ENCODE measurements at regions not wholly inside any gene's neighbourhood (a gene's known extent, or its start where the extent isn't known, plus 50 kb on each side); places are given as distances from the start of the nearest gene placed in this dataset.

DNA sequence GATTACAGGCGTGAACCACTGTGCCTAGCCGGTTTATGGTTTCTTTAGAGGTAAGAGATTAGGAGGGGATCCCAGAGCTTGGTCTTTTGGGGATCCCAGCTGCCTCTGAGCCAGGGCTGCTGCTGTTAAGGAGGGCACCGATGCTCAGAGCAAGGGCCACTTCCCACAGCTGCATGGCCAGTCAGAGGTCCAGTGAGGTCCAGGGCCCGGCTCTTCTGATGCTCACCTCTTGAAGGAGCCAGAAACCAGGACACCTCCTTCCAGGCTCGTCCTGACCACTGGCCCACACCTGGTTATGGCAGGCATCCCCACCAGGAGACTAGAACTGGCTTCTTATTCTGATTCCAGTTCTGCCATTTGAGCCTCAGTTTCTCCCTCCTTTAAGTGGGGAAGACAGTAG lies 149.0 kb downstream of the TEX29 start:
- in situ Hi-C loops (cut with HindIII; ENCODE audit: low pct_ligation_motif_present, low pct_unique_long_range_greater_than_20kb, low sequenced_read_pairs) = no loop called here

DNA sequence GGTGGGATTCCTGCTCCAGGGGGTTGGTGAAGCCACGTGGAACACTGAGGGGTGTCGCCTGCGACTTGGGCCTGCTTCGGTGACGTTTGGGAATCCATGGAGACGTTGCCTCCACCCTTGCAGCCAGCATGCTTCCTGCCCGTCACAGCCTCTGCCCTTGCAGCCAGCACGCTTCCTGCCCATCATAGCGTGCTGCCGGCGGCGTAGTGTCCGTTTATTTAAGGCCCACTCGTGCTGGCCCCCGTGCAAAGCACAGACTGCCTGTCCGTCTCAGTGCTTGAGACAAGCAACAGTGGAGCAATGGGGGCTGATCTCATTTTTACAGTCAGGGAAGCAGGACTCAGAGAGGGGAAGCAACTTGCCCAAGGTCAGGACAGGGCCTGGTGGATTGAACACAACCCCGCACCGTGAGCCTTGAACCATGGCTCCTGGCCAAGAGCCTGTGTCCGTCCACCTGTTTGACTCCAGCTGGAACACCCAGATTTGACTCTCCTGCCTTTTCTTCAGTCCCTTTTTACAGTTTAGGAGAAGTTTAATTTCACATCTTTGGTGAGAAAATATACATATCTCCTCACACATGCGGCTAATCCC lies 149.6 kb downstream of the TEX29 start:
- in situ Hi-C loops (cut with HindIII; ENCODE audit: low pct_ligation_motif_present, low pct_unique_long_range_greater_than_20kb, low sequenced_read_pairs) = no loop called here
- no peak for DNase-seq

More for the DNA sequence above, 149.0 kb downstream of the TEX29 start:
- DNase-seq = no peak

DNA sequence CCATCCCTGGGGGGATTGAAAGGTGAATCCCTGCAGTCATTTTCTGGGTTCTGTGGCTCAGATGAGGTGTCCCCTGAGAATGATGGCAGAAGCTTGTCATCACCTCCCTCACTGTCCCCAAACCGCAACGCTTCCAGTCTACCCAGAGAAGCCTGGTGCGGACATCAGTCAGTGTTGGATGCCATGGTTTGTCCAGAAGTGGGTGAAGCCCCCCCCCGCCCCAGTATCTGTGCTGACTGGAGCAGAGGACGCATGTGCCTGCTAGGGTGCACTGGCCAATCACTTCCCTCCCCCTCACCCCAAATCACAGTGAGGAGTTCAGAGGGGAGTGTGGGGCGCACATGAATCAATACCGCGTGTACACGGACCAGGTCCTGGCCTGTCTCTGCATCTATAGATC lies 150.5 kb downstream of the TEX29 start:
- DNase-seq = no peak
- in situ Hi-C loops (cut with HindIII; ENCODE audit: low pct_ligation_motif_present, low pct_unique_long_range_greater_than_20kb, low sequenced_read_pairs) = no loop called here

DNA sequence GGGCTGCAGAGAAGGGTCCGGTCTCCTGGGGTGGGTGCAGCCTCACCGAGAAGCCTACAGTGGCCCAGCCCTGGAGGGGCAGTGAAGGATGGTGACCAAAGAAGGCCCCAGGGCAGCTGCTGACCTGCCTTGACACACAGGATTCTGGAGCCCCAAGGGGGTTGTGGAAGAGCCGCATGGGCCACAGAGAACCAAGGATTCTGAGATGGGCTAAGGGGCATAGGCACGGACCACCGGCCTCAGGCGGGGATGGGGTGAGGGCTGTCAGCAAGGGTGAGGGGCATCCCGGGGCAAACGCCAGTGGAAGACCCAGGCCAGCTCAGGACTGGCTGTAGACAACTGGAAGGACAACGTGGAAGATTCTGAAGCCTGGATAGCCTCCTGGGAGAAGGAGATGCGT lies 151.6 kb downstream of the TEX29 start:
- in situ Hi-C loops (cut with HindIII; ENCODE audit: low pct_ligation_motif_present, low pct_unique_long_range_greater_than_20kb, low sequenced_read_pairs) = no loop called here
- DNase-seq = no peak

DNA sequence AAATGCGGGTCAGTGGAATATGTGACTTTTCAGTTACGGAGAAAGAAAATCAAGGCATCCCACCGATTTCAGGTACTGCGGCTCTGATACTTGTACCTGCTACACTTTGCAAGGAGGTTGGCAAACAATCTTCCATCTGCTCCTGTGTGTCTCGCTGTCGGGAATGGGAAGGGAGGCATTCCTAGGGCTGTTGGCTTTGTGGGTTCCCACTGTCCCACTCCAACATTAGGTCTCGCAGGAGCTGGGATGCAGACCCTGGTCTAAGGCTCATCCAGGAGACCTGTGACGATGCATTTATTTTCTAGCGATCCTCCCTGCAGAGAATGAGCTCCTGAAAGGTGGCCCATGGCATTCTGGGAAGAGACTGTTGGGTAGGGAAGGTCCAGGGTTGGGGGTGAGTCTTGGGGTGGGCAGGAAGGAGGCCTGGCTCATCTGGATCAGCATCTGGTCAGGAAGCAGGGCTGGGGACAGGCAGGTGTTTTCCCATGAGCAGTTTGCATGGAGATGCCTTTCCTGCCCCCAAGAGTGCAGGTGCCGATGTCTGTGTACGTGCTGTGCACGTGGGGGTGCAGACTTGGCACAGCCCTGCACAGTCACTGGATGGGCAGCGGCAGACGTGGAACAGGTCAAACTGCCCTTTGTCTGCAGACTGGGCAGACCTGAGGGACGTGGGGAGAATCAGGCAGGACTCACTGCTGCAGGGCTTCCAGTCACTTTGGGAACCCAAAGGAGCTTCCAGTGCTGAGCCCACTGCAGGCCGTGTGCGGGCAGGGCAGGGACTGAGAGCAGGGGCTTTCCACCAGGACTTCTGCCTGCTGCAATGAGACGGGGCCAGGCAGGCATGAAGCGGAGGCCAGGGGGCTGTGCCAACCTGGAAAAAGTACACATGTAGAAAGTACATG lies 152.4 kb downstream of the TEX29 start:
- no peak for DNase-seq
- in situ Hi-C loops (cut with HindIII; ENCODE audit: low pct_ligation_motif_present, low pct_unique_long_range_greater_than_20kb, low sequenced_read_pairs) = no loop called here

DNA sequence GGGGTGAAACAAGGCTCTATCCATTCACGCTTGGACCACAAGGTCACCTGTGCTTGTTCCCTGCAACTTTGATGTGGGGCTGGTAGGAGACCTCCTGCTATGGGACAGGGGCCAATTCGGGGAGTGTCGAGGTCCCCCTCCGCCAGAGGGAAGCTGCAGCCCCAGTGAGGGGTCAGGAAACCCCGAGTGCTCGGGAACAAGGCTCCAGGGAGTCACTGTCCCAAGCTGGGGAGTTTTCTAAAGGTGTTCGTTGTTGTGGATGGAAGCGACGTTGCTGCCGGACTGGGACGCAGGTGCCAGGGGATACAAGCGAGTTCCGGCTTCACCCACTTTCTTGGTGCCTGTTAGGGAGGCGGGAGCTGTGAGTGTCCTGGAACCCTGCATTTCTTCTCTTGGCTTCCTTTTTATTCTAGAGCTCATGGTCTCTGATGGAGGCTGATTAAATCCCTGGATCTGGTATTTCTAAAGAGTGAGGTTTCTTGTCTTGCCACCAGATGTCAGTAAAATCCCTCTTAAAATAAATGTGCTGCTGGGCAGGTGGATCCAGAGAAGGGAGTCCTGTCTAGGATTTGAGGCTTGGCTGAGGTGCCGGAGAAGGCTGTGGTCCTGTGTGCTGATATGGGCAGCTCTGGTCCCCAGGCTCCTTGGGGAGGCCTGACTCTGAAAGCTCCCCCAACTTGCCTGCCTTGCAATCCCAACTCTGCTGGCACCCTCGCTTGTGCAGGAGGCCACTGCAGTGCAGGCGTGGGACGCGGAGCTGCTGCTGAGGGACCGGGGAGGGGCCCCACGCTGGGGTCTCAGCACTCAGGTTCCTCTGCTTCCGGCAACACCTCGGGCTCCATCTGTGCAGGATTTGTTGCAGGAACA lies 153.9 kb downstream of the TEX29 start:
- in situ Hi-C loops (cut with HindIII; ENCODE audit: low pct_ligation_motif_present, low pct_unique_long_range_greater_than_20kb, low sequenced_read_pairs) = no loop called here
- DNase-seq = peak; percentile 47

DNA sequence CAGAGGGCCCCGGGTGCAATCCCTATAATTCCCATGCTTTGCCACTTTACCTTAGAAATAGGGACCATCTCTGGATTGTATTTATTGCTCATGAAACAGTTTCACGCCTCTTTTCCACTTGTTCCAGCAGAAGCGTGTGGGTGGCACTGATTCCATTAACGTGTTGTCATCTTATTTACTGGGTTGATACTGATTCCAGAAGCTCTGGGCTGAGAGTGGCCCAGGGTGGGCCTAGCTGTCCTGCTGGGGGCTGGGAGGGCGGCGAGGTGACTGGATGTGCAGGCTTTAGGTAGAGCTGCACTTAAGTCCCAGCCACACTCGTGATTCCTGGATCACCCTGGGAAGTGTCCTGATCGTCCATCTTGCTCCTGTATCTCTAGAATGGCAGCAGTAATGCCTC lies 155.0 kb downstream of the TEX29 start:
- DNase-seq = no peak
- in situ Hi-C loops (cut with HindIII; ENCODE audit: low pct_ligation_motif_present, low pct_unique_long_range_greater_than_20kb, low sequenced_read_pairs) = no loop called here

DNA sequence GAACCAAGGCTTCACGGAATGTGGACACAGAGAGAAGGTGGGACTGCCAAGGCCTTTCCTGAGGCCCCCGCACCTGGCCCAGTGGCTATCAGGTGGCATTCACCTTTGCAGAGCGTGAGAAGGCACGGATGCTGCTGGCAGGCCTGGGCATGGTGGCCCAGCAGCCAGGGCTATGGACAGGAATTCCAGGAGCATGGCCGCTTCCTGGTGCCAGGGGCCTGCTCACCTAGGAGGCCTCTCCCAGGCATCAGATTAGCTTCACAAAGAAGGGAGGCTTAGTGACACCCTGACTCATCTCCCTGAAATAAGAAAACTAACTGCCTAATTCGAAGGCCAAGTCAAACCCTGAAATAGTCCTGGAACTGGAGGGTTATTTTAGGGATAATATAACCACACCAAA lies 155.8 kb downstream of the TEX29 start:
- no peak for DNase-seq
- in situ Hi-C loops (cut with HindIII; ENCODE audit: low pct_ligation_motif_present, low pct_unique_long_range_greater_than_20kb, low sequenced_read_pairs) = no loop called here

DNA sequence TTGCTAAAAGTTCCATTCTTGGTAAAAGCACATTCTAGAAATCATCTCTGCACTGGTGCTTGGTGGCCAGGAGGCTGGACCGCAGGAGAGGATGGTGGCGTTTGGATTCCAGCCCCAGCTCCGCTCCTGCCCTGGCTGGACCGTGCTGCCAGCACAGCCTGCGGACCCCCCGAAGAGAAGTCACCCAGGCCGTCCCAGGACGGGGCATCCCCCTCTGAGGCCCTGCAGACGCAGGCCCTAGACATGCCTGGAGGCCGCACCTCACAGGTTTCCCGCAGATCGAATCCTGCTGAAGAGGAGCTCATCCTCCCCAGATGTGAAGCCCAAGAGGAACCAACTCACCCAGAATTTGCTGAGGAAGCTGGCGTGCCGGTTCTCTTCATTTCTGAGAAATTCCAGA lies 159.0 kb downstream of the TEX29 start:
- no peak for DNase-seq
- in situ Hi-C loops (cut with HindIII; ENCODE audit: low pct_ligation_motif_present, low pct_unique_long_range_greater_than_20kb, low sequenced_read_pairs) = no loop called here

DNA sequence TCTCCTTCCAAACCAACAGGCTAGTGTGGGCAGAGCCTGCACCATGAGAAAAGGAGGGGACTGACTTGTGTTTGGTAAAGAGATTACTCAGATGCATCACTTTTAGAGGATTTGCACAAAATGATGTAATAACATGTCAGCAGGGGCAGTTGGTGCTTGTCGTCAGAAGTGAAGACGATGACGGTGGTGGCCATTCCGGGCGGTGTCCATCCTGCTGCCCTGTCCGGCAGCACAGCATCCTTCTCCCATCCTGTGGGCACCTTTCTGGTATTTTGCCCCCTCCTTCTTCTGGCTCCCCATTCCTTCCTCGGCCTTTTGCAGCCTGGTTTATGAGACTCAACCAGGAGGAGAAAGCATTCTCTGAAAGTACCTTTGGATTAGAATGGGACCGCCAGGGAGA lies 160.1 kb downstream of the TEX29 start:
- no peak for DNase-seq
- in situ Hi-C loops (cut with HindIII; ENCODE audit: low pct_ligation_motif_present, low pct_unique_long_range_greater_than_20kb, low sequenced_read_pairs) = no loop called here

DNA sequence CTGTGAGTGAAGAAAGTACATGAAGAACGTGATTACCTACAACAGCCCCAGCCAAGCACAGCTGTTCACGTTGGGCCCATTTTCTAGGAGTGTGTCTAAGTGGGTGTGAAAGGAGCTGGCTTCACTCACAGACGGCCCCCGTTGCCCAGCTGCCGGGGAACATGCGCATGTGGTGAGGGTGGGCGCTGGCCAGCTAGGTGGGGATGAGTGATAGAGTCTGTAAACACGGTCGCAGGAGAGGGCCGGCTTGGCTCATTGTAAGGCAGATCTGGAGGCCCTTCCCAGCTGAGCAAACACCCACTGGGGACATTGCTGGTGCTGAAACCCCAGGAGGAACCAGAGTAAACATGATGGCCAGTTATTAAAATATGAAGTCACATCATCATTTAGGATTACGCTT lies 160.5 kb downstream of the TEX29 start:
- in situ Hi-C loops (cut with HindIII; ENCODE audit: low pct_ligation_motif_present, low pct_unique_long_range_greater_than_20kb, low sequenced_read_pairs) = no loop called here
- DNase-seq = no peak

DNA sequence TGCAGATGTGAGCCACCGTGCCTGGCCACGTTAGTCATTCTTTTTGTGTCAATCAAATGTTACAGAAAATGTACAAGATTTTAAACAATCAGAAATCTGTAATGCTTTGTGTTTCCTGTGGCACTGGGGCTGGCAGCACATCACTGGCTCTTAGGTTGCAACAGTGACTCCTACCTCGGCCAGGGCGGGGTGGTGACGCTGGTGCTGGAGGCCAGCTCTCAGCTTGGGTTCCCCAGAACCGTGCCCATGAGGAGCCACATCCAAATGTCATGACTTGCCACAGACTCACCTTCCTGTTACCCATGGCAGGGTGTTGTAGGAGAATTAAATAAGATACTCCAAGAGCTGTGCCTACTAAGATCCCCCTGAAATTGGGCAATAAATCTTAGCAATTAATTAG lies 161.7 kb downstream of the TEX29 start:
- in situ Hi-C loops (cut with HindIII; ENCODE audit: low pct_ligation_motif_present, low pct_unique_long_range_greater_than_20kb, low sequenced_read_pairs) = no loop called here
- DNase-seq = no peak

DNA sequence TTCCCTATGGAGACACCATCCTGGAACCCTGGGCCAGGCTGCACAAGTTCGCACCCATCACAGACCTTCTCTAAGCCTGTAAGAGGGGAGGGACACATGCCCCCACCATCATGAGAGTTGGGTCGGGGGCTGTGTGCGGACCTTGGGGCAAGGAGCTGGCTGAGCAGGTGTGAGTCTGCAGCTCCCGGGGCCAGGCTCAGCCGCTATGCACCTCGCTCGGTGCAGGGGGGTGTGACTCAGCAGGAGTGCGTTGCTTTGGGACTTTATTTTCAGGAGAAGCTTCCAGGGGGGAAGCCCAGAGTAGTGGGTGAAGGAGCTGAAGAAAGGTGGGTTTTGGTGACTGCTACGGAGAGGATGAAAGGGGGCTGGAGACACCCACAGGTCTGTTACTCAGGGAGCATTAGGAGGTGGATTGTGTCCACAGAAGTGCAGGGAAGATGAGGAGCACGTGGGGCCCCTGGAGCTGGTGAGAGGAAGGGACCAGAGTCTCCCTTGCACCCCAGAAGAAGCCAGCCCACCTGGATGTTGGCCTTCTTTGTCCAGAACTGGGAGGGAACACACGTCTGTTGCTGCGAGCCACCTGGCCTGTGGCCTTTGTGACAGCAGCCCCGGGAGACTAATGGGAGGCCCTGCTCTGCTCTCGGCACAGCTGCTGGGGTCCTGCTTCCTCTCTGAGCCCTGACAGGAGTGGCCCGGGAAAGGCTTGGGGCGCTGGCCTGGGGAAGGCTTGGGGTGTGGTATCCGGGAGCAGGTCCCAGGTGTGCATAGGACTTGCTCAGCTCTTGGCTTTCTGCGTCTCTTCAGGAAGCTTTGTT lies 162.6 kb downstream of the TEX29 start:
- in situ Hi-C loops (cut with HindIII; ENCODE audit: low pct_ligation_motif_present, low pct_unique_long_range_greater_than_20kb, low sequenced_read_pairs) = no loop called here
- no peak for DNase-seq

DNA sequence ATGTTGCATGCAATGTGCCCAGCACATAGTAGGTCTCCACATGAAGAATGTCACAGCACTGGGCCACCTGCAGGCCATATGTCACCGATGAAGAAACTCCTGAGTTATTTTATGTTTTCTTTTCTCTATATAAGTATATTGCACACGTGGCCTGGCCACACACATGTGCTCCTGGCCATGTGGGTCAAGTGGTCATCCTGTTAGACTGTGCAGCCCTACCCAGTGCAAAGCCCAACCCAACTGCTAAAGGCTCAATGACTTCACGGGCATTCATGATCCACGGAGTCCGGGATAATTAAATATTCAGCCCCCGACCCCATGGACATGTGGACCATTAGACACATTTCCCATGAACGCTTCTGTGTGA lies 163.2 kb downstream of the TEX29 start:
- no peak for DNase-seq
- in situ Hi-C loops (cut with HindIII; ENCODE audit: low pct_ligation_motif_present, low pct_unique_long_range_greater_than_20kb, low sequenced_read_pairs) = no loop called here

DNA sequence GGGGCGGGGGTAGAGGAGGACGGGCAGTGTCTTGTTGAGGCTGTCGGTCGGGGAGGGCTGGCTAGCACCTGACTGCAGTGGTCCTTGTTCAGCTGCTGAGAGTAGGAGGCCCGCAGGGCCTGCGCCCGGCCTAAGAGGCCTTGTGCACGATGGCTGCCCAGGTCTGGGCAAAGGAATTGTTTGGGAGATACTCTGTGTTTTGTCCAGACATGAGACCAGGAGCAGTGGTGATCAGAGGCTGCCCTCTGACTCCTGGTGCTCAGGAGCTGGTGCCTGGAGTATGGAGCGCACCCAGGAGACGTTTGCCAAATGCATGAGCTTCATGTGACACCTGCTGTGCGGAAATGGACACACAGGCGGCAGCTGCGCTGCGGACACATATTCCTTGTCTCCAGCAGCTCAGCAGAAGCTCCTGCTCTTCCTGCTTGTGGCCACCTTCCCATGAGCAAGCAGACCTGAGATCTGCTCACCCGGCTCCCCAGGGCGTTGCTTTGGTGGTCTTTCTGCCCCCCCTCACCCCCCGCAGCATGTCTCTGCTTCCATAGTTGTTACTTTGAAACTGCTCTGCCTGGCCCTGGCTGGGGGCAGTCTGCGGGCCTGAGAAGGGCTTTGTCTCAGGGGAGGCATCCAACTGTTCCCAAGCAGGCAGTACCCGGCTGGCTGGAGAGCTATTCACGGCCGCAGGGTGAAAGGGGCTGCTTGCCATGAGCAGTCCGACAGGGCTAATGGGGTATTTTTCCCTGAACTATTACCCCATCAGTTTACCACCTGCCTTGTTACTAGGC lies 163.9 kb downstream of the TEX29 start:
- in situ Hi-C loops (cut with HindIII; ENCODE audit: low pct_ligation_motif_present, low pct_unique_long_range_greater_than_20kb, low sequenced_read_pairs) = no loop called here
- DNase-seq = no peak

DNA sequence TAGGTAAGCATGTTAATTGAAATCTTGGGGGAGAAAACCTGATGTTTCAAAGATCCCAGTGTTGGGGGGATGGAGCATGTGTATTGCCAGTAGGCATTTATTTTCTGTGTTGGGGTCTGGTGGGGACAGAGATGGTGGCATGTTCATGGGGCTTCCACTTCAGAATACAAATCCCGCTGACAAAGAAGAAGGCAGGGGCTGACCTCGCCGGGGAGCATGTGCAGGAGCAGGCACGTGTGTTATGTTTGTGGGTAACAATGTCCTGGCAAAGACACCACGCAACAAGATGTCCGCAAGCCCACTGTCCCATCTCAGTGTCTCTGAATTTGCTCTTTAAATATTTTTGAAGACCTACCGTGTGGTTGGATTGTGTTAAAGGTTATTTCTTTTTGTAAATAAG lies 164.5 kb downstream of the TEX29 start:
- in situ Hi-C loops (cut with HindIII; ENCODE audit: low pct_ligation_motif_present, low pct_unique_long_range_greater_than_20kb, low sequenced_read_pairs) = no loop called here
- no peak for DNase-seq

DNA sequence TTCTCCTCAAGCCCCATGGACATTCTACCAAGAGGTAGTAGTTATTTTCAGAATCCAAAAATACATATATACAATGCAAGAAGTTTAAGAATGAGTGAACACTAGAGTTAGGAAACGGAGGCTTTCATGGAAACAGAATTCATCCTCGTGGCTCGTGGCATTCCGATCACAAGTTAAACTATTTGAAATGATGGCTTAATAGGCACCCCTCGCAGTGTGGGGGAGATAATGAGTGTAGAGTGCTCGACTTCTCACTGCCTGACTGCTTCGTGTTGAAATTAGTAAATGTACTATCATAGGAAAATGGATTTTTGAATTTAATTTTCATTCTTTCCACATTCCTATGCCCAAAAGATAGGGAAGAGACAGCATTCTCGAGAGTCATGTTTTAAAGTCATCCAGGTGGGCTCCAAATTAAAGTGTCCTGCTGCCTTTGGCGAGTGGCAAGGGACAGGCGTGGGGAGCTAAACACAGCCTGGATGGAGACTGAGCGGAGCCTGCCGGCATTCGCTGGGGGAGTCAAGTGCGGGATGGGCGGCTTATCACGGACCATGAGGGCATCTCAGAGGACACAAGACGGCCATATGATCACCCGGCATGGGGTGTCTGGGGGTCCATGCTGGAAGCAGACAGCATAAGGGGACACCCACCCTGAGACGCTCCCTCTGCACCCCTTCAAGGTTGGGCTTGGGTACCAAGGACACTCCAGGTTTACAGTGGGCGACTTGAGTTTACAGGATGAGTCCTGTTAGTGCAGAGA lies 165.2 kb downstream of the TEX29 start:
- no peak for DNase-seq
- in situ Hi-C loops (cut with HindIII; ENCODE audit: low pct_ligation_motif_present, low pct_unique_long_range_greater_than_20kb, low sequenced_read_pairs) = no loop called here

Data from ACHN (cell line).